ENCODE measurements at regions not wholly inside any gene's neighbourhood (a gene's known extent, or its start where the extent isn't known, plus 50 kb on each side); places are given as distances from the start of the nearest gene placed in this dataset.
"Not testable (repeated sequence)": the region's sequence is repeated elsewhere in the genome, so short reads cannot be mapped to it uniquely, and the experiment has no call there.

DNA sequence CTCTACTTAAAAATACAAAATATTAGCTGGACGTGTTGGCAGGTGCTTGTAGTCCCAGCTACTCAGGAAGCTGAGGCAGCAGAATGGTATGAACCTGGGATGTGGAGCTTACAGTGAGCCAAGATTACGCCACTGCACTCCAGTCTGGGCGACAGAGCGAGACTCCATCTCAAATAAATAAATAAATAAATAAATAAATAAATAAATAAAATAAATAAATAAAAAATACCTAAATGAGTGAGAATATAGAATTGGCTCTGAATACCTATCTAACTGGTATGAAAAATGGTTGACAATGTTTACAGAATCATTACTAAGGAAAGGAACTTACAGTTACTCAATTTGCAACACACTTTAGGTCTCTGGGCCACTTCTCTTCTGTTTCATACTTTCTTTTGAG is 389.6 kb upstream of the TECRL start:
- H3K27ac ChIP-seq (ENCODE audit: low read length); H3K27me3 ChIP-seq (replicated peaks in 1 of 2; ENCODE audit: control insufficient read depth in 2 of 2, extremely low read depth in 1 of 2, insufficient read depth in 2 of 2, low read length in 1 of 2); H3K9me3 Mint-ChIP-seq; H3K4me3 ChIP-seq (ENCODE audit: control insufficient read depth in 1 of 2, extremely low read depth in 1 of 2, low read length in 1 of 2); H3K27me3 Mint-ChIP-seq; H3K36me3 Mint-ChIP-seq; ATAC-seq (replicated peaks in 1 of 4); H3K4me3 Mint-ChIP-seq; H3K4me1 ChIP-seq (ENCODE audit: control insufficient read depth in 1 of 2, extremely low read depth in 1 of 2, insufficient read depth in 2 of 2, low read length in 2 of 2); H3K36me3 ChIP-seq (ENCODE audit: control insufficient read depth in 2 of 2, extremely low read depth in 1 of 2, insufficient read depth in 1 of 2, low read length in 1 of 2); H3K4me1 Mint-ChIP-seq; DNase-seq; POLR2A ChIA-PET; CTCF ChIA-PET; H3K27ac Mint-ChIP-seq; H3K9me3 ChIP-seq: not testable (repeated sequence)
- no CpG with 5 or more reads among the region's 4 CpGs for WGBS (ENCODE audit: insufficient coverage)

DNA sequence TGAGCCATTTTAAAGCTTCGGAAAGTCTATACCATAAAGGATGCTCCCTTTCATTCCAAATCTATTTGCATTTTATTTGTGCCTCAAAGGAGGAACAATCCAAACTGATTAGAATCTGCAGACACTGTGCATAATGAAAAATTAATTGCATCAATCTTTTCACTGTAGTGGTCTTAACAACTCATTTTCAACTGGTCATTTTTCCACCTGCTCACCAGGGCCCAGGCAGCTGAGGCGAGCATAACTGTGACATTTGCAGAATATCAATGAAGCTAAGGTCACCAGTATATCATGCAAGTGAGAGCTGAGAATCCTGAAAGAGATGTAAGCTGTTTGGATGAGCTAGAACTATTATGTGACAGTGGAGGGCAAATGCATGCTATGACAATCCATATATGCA is 387.3 kb upstream of the TECRL start:
- Histone ChIP-seq H3K27me3 (replicated peaks in 1 of 2; ENCODE audit: control insufficient read depth in 2 of 2, extremely low read depth in 1 of 2, insufficient read depth in 2 of 2, low read length in 1 of 2) (peaks cover 0 to 2% of the 10 kb centered on the region in 2 experiments), H3K27ac (ENCODE audit: low read length) (no peak overlapping the region), H3K36me3 (ENCODE audit: control insufficient read depth in 2 of 2, extremely low read depth in 1 of 2, insufficient read depth in 1 of 2, low read length in 1 of 2) (no peaks in the 10 kb centered on the region), H3K9me3 (no peaks in the 10 kb centered on the region), H3K4me3 (ENCODE audit: control insufficient read depth in 1 of 2, extremely low read depth in 1 of 2, low read length in 1 of 2) (no peak overlapping the region), H3K4me1 (ENCODE audit: control insufficient read depth in 1 of 2, extremely low read depth in 1 of 2, insufficient read depth in 2 of 2, low read length in 2 of 2) (no peaks in the 10 kb centered on the region)
- no peaks in the 10 kb centered on the region for H3K4me1 Mint-ChIP-seq
- peaks cover 0 to 9% (median 3%) of the 10 kb centered on the region in 3 donors for H3K9me3 Mint-ChIP-seq
- 40% methylated on average over 1 of the region's 2 CpGs for WGBS (ENCODE audit: insufficient coverage)
- no peak overlapping the region for H3K27ac Mint-ChIP-seq
- DNase-seq (no peak), ATAC-seq (replicated peaks in 1 of 4) (no peak)
- H3K4me3 Mint-ChIP-seq = no peak overlapping the region
- H3K36me3 Mint-ChIP-seq = no peaks in the 10 kb centered on the region
- ChIA-PET POLR2A (no interaction called here), CTCF (no interaction called here)
- no peaks in the 10 kb centered on the region for H3K27me3 Mint-ChIP-seq

DNA sequence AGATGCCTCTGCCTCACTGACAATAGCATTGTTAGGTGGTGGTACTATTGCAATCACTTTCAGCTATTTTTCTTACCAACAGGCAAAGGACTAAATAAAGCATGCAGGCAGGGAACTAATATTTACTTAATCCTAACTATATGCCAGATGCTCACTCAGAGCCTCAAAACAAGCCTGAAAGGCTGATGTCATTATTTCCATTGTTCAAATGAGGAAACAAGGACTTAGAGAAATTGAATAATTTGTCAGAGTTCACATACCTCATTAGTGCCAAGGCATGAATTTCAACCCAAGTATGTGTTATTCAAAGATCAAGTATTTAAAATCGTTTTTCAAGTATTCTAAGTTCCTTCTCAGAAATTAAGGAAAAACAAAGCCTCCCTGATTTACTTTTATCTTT is 374.9 kb upstream of the TECRL start:
- no peaks in the 10 kb centered on the region for H3K9me3 Mint-ChIP-seq
- no peak for ATAC-seq (replicated peaks in 1 of 4)
- no peak overlapping the region for H3K4me3 Mint-ChIP-seq
- H3K27me3 Mint-ChIP-seq = no peaks in the 10 kb centered on the region
- WGBS (ENCODE audit: insufficient coverage) = no CpG with 5 or more reads among the region's 1 CpG
- H3K9me3 ChIP-seq = no peaks in the 10 kb centered on the region
- no peaks in the 10 kb centered on the region for H3K27me3 ChIP-seq (replicated peaks in 1 of 2; ENCODE audit: control insufficient read depth in 2 of 2, extremely low read depth in 1 of 2, insufficient read depth in 2 of 2, low read length in 1 of 2)
- H3K36me3 Mint-ChIP-seq = no peaks in the 10 kb centered on the region
- H3K4me3 ChIP-seq (ENCODE audit: control insufficient read depth in 1 of 2, extremely low read depth in 1 of 2, low read length in 1 of 2) = no peak overlapping the region
- no peak overlapping the region for H3K27ac ChIP-seq (ENCODE audit: low read length)
- no peak overlapping the region for H3K27ac Mint-ChIP-seq
- CTCF ChIA-PET = no interaction called here
- no peaks in the 10 kb centered on the region for H3K4me1 Mint-ChIP-seq
- POLR2A ChIA-PET = interaction anchor here in 1 of 2 donors (0.6 kb wide), 1 partner anchor 1952 kb away, joined by 3 read pairs; no protein-coding TSS in a partner anchor
- H3K4me1 ChIP-seq (ENCODE audit: control insufficient read depth in 1 of 2, extremely low read depth in 1 of 2, insufficient read depth in 2 of 2, low read length in 2 of 2) = no peaks in the 10 kb centered on the region
- H3K36me3 ChIP-seq (ENCODE audit: control insufficient read depth in 2 of 2, extremely low read depth in 1 of 2, insufficient read depth in 1 of 2, low read length in 1 of 2) = no peaks in the 10 kb centered on the region
- DNase-seq = no peak

DNA sequence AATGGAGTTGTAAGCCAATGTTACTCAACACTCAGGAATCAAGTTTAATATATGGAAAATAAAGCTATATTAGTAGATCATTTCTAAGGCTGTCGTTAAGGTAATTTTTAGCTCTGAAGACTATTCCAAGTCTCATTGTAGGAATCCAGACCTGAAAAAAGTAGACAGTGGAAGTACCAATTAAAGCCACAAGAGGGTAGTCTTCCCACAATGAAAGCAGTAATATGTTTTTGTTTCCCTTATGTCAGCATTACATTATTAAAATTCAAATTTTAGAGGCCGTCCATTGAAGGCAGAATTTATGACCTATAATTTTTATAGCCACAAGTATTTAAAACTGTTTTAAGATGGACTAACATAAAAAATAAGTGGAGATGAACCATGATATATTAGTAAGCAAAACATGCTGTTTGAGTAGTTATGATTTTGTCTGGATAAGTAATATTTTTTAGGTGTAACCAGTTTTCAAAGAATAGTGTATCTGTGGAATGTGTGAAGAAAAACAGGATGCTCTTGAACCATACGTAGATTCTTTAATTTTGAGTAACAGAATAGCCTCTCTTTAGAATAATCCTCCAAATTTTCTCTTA is 372.6 kb upstream of the TECRL start:
- H3K36me3 Mint-ChIP-seq = no peaks in the 10 kb centered on the region
- CTCF ChIA-PET = no interaction called here

DNA sequence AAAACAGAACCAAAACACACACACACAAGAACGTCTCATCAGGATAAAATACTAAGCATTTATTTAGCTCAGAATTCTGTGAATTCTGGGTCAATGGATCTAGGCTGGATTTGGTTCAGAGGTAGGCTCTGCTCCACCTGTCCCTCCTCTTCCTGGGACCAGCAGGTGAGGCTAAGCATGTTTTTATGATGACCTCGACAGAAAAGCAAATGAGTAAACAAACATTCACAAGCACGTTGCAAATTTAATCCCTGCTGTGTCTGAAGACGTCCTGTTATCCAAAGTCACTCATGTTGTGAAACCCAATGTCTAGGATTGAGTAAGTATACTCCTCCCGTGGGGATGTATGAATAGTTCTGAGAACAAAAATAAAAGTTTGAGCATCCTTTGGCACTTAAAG is 371.4 kb upstream of the TECRL start:
- Histone ChIP-seq H3K4me1 (ENCODE audit: control insufficient read depth in 1 of 2, extremely low read depth in 1 of 2, insufficient read depth in 2 of 2, low read length in 2 of 2) (no peaks in the 10 kb centered on the region), H3K36me3 (ENCODE audit: control insufficient read depth in 2 of 2, extremely low read depth in 1 of 2, insufficient read depth in 1 of 2, low read length in 1 of 2) (no peaks in the 10 kb centered on the region), H3K27ac (ENCODE audit: low read length) (no peak overlapping the region), H3K4me3 (ENCODE audit: control insufficient read depth in 1 of 2, extremely low read depth in 1 of 2, low read length in 1 of 2) (no peak overlapping the region), H3K27me3 (replicated peaks in 1 of 2; ENCODE audit: control insufficient read depth in 2 of 2, extremely low read depth in 1 of 2, insufficient read depth in 2 of 2, low read length in 1 of 2) (no peaks in the 10 kb centered on the region), H3K9me3 (no peaks in the 10 kb centered on the region)
- DNase-seq (no peak), ATAC-seq (replicated peaks in 1 of 4) (no peak)
- WGBS (ENCODE audit: insufficient coverage) = no CpG with 5 or more reads among the region's 5 CpGs
- no peaks in the 10 kb centered on the region for H3K36me3 Mint-ChIP-seq
- CTCF ChIA-PET = interaction anchor here in 1 of 2 donors (0.6 kb wide), 1 partner anchor 136 kb away, joined by 3 read pairs; no protein-coding TSS in a partner anchor
- no peaks in the 10 kb centered on the region for H3K4me1 Mint-ChIP-seq
- H3K9me3 Mint-ChIP-seq = no peaks in the 10 kb centered on the region
- POLR2A ChIA-PET = no interaction called here
- H3K4me3 Mint-ChIP-seq = no peak overlapping the region
- no peak overlapping the region for H3K27ac Mint-ChIP-seq
- H3K27me3 Mint-ChIP-seq = no peaks in the 10 kb centered on the region

More for the DNA sequence above, 372.6 kb upstream of the TECRL start:
- H3K36me3 ChIP-seq (ENCODE audit: control insufficient read depth in 2 of 2, extremely low read depth in 1 of 2, insufficient read depth in 1 of 2, low read length in 1 of 2) = no peaks in the 10 kb centered on the region
- H3K27ac ChIP-seq (ENCODE audit: low read length) = no peak overlapping the region
- ATAC-seq (replicated peaks in 1 of 4) = no peak
- H3K9me3 Mint-ChIP-seq = no peaks in the 10 kb centered on the region
- no peaks in the 10 kb centered on the region for H3K4me1 ChIP-seq (ENCODE audit: control insufficient read depth in 1 of 2, extremely low read depth in 1 of 2, insufficient read depth in 2 of 2, low read length in 2 of 2)
- no peak overlapping the region for H3K4me3 Mint-ChIP-seq
- POLR2A ChIA-PET = no interaction called here
- no peak for DNase-seq
- WGBS (ENCODE audit: insufficient coverage) = no CpG with 5 or more reads among the region's 3 CpGs
- H3K27me3 Mint-ChIP-seq = no peaks in the 10 kb centered on the region
- H3K4me1 Mint-ChIP-seq = no peaks in the 10 kb centered on the region
- no peak overlapping the region for H3K4me3 ChIP-seq (ENCODE audit: control insufficient read depth in 1 of 2, extremely low read depth in 1 of 2, low read length in 1 of 2)
- no peaks in the 10 kb centered on the region for H3K9me3 ChIP-seq
- no peaks in the 10 kb centered on the region for H3K27me3 ChIP-seq (replicated peaks in 1 of 2; ENCODE audit: control insufficient read depth in 2 of 2, extremely low read depth in 1 of 2, insufficient read depth in 2 of 2, low read length in 1 of 2)
- H3K27ac Mint-ChIP-seq = no peak overlapping the region

DNA sequence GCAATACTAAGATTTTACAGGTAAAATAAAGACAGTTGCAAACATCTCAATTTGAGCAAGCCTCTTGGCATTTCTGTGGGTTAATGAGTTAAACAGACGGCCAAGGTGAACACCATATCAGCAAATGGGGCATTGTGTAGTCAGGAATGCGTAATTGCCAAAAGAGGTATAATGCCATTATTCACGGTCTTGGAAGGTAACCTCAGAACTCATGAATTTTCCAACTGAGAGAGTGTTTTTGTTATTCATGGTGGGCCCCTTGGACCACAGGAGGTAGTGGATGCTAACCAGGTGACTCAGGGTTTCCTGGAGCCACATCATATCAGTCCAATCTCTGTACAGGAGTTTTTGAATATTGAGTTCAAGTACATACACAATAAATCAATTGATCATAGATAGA is 368.0 kb upstream of the TECRL start:
- H3K27me3 Mint-ChIP-seq = no peaks in the 10 kb centered on the region
- H3K27me3 ChIP-seq (replicated peaks in 1 of 2; ENCODE audit: control insufficient read depth in 2 of 2, extremely low read depth in 1 of 2, insufficient read depth in 2 of 2, low read length in 1 of 2) = no peaks in the 10 kb centered on the region
- H3K4me3 Mint-ChIP-seq = no peak overlapping the region
- ATAC-seq (replicated peaks in 1 of 4) (no peak), DNase-seq (no peak)
- 83% methylated on average over 3 of the region's 3 CpGs for WGBS (ENCODE audit: insufficient coverage)
- H3K9me3 ChIP-seq = no peaks in the 10 kb centered on the region
- CTCF ChIA-PET = no interaction called here
- POLR2A ChIA-PET = interaction anchor here in 1 of 2 donors (0.7 kb wide), 1 partner anchor 1197 kb away, joined by 3 read pairs; no protein-coding TSS in a partner anchor
- H3K27ac ChIP-seq (ENCODE audit: low read length) = no peak overlapping the region
- H3K9me3 Mint-ChIP-seq = no peaks in the 10 kb centered on the region
- no peaks in the 10 kb centered on the region for H3K36me3 ChIP-seq (ENCODE audit: control insufficient read depth in 2 of 2, extremely low read depth in 1 of 2, insufficient read depth in 1 of 2, low read length in 1 of 2)
- no peaks in the 10 kb centered on the region for H3K4me1 ChIP-seq (ENCODE audit: control insufficient read depth in 1 of 2, extremely low read depth in 1 of 2, insufficient read depth in 2 of 2, low read length in 2 of 2)
- H3K4me1 Mint-ChIP-seq = no peaks in the 10 kb centered on the region
- H3K27ac Mint-ChIP-seq = no peak overlapping the region
- no peak overlapping the region for H3K4me3 ChIP-seq (ENCODE audit: control insufficient read depth in 1 of 2, extremely low read depth in 1 of 2, low read length in 1 of 2)
- no peaks in the 10 kb centered on the region for H3K36me3 Mint-ChIP-seq

DNA sequence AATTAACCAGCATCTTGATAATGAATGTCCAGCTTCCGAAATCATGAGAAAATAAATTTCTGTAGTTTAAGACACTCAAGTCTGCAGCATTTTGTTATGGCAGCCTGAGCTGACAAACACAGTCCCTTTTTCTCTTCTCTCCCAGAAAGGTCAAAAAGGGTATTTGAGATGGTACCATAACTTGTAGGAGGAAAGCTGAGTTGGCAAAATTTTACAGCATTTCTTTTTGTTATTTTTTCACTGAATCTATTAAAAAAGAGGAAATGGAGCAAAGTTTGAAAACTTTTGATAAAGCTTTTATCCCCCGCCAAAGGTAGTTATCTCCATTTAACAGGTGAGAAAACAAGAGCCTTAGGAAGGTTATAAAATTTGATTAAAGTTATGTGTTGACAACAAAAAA is 367.6 kb upstream of the TECRL start:
- no peaks in the 10 kb centered on the region for H3K4me1 Mint-ChIP-seq
- H3K4me3 Mint-ChIP-seq = no peak overlapping the region
- ATAC-seq (replicated peaks in 1 of 4) (no peak), DNase-seq (no peak)
- Histone ChIP-seq H3K4me3 (ENCODE audit: control insufficient read depth in 1 of 2, extremely low read depth in 1 of 2, low read length in 1 of 2) (no peak overlapping the region), H3K4me1 (ENCODE audit: control insufficient read depth in 1 of 2, extremely low read depth in 1 of 2, insufficient read depth in 2 of 2, low read length in 2 of 2) (no peaks in the 10 kb centered on the region), H3K27ac (ENCODE audit: low read length) (no peak overlapping the region), H3K9me3 (no peaks in the 10 kb centered on the region), H3K36me3 (ENCODE audit: control insufficient read depth in 2 of 2, extremely low read depth in 1 of 2, insufficient read depth in 1 of 2, low read length in 1 of 2) (no peaks in the 10 kb centered on the region), H3K27me3 (replicated peaks in 1 of 2; ENCODE audit: control insufficient read depth in 2 of 2, extremely low read depth in 1 of 2, insufficient read depth in 2 of 2, low read length in 1 of 2) (no peaks in the 10 kb centered on the region)
- H3K9me3 Mint-ChIP-seq = no peaks in the 10 kb centered on the region
- POLR2A ChIA-PET = no interaction called here
- no peaks in the 10 kb centered on the region for H3K27me3 Mint-ChIP-seq
- H3K27ac Mint-ChIP-seq = no peak overlapping the region
- WGBS (ENCODE audit: insufficient coverage) = 80% methylated on average over 1 of the region's 2 CpGs
- CTCF ChIA-PET = no interaction called here
- H3K36me3 Mint-ChIP-seq = no peaks in the 10 kb centered on the region
